PC-9 (cell line): ENCODE measurements at regions not wholly inside any gene's neighbourhood (a gene's known extent, or its start where the extent isn't known, plus 50 kb on each side); places are given as distances from the start of the nearest gene placed in this dataset.
"Not testable (repeated sequence)": the region's sequence is repeated elsewhere in the genome, so short reads cannot be mapped to it uniquely, and the experiment has no call there.

Source experiments
- BruUV-seq: library from RNA; stranded (reverse); fragments of 400-500 nt; replicated peaks from 2 replicates; lab custom pipeline; 2021; lab: Mats Ljungman, UMichigan
- CTCF ChIA-PET: fragments of 300-600 bp; sonication (Branson Sonifier 250); formaldehyde crosslinking; loops from one replicate; lab custom pipeline; 2022; ENCODE audit warnings: antibody characterized with exemption; lab: Charles Lee
- POLR2A ChIA-PET: fragments of 300-600 bp; sonication (Branson Sonifier 250); formaldehyde crosslinking; loops from one replicate; lab custom pipeline; 2022; ENCODE audit warnings: antibody characterized with exemption; ENCODE audit not compliant: unreplicated experiment; lab: Charles Lee
- DNase-seq, 2 experiments: peaks; one replicate each; pipeline versions ENCODE4 v3.0.0 to v3.0.0-alpha.2; 2015 to 2022; ENCODE audit warnings: mixed read lengths in 1 of 2
- H2AFZ ChIP-seq: fragments of 200-600 bp; sonication (generic); 2 replicates; pipeline ENCODE4 v1.8.1; 2017; ENCODE audit warnings: antibody characterized with exemption
- H3F3A ChIP-seq: fragments of 200-600 bp; sonication (generic); 2 replicates; pipeline ENCODE4 v1.8.1; 2017; ENCODE audit warnings: antibody characterized with exemption, mild to moderate bottlenecking, low read depth; ENCODE audit not compliant: insufficient read depth
- H3K27ac ChIP-seq: fragments of 200-600 bp; sonication (generic); 2 replicates; pipeline ENCODE4 v1.6.1; 2016; ENCODE audit warnings: mixed run types
- H3K27me3 ChIP-seq: fragments of 200-600 bp; sonication (generic); 2 replicates; pipeline ENCODE4 v1.6.1; 2016; ENCODE audit warnings: low read depth, mixed run types; ENCODE audit not compliant: insufficient read depth
- H3K36me3 ChIP-seq: fragments of 200-600 bp; sonication (generic); 2 replicates; pipeline ENCODE4 v1.6.1; 2016; ENCODE audit warnings: low read depth, mixed run types
- H3K4me1 ChIP-seq: fragments of 200-600 bp; sonication (generic); replicated peaks from 2 replicates; pipeline ENCODE4 v1.6.1; 2016; ENCODE audit warnings: mixed run types; ENCODE audit not compliant: insufficient read depth
- H3K4me2 ChIP-seq: fragments of 200-600 bp; sonication (generic); 2 replicates; pipeline ENCODE4 v1.6.1; 2017; ENCODE audit warnings: mixed run types
- H3K4me3 ChIP-seq: fragments of 200-600 bp; sonication (generic); 2 replicates; pipeline ENCODE4 v1.6.1; 2016; ENCODE audit warnings: mixed run types
- H3K79me2 ChIP-seq: fragments of 200-600 bp; sonication (generic); 2 replicates; pipeline ENCODE4 v1.6.1; 2017; ENCODE audit warnings: low read depth, mixed run types
- H3K9me2 ChIP-seq: fragments of 200-600 bp; sonication (generic); 2 replicates; pipeline ENCODE4 v1.8.1; 2017; ENCODE audit warnings: mild to moderate bottlenecking; ENCODE audit not compliant: insufficient read depth
- H3K9me3 ChIP-seq: fragments of 200-600 bp; sonication (generic); 2 replicates; pipeline ENCODE4 v1.8.1; 2016; ENCODE audit warnings: low read depth; ENCODE audit not compliant: insufficient read depth
- H4K20me1 ChIP-seq: fragments of 200-600 bp; sonication (generic); 2 replicates; pipeline ENCODE4 v1.8.1; 2017; ENCODE audit not compliant: insufficient read depth
- CTCF ChIP-seq: fragments of 200-600 bp; sonication (generic); conservative IDR thresholded peaks from 2 replicates; pipeline ENCODE4 v1.6.1; 2017; ENCODE audit warnings: mixed run types, antibody characterized with exemption, mild to moderate bottlenecking, moderate library complexity
- EZH2 ChIP-seq: fragments of 200-600 bp; sonication (generic); IDR thresholded peaks from 2 replicates; pipeline ENCODE4 v1.8.0; 2017; ENCODE audit warnings: antibody characterized with exemption, low read depth
- intact Hi-C: fragments of 100-400 bp; cut with micrococcal nuclease; formaldehyde crosslinking; loops from one replicate; pipeline ENCODE4 v1.10.0; 2022; ENCODE audit not compliant: unreplicated experiment

- intact Hi-C loops = no loop called here
- no peaks in the 10 kb centered on the region for H4K20me1 ChIP-seq
- POLR2A ChIA-PET = no interaction called here
Observed at GRCh38 chr4:179698321-179698720, 2256.1 kb upstream of the AGA start.

GRCh38 chr4:179709961-179710624, 2267.9 kb upstream of the AGA start:
- Histone ChIP-seq H3K27ac (no peak overlapping the region), H3K36me3 (no peaks in the 10 kb centered on the region), H3K9me2 (no peaks in the 10 kb centered on the region), H4K20me1 (no peaks in the 10 kb centered on the region), H3K4me3 (no peak overlapping the region), H3K4me2 (no peak overlapping the region), H3K4me1 (no peaks in the 10 kb centered on the region), H3K27me3 (no peaks in the 10 kb centered on the region), H3K9me3 (no peaks in the 10 kb centered on the region), H2AFZ (no peak overlapping the region), H3F3A (no peaks in the 10 kb centered on the region), H3K79me2 (no peaks in the 10 kb centered on the region)
- ChIA-PET CTCF (no interaction called here), POLR2A (no interaction called here)
- TF ChIP-seq EZH2 (no peak), CTCF (no peak)
- intact Hi-C loops = no loop called here
- no TSS peak for BruUV-seq
- DNase-seq = no peak

More at GRCh38 chr4:179698321-179698720, 2256.1 kb upstream of the AGA start:
- Histone ChIP-seq H3K4me1 (no peaks in the 10 kb centered on the region), H3K36me3 (no peaks in the 10 kb centered on the region), H3K4me2 (no peak overlapping the region), H3K9me3 (no peaks in the 10 kb centered on the region), H3K27ac (no peak overlapping the region), H3K4me3 (no peak overlapping the region), H3K27me3 (no peaks in the 10 kb centered on the region), H3K9me2 (no peaks in the 10 kb centered on the region), H3F3A (no peaks in the 10 kb centered on the region), H3K79me2 (no peaks in the 10 kb centered on the region), H2AFZ (no peak overlapping the region)
- CTCF ChIA-PET = no interaction called here
- BruUV-seq = no TSS peak
- TF ChIP-seq EZH2 (no peak), CTCF (no peak)
- DNase-seq = no peak

- intact Hi-C loops = no loop called here
- Histone ChIP-seq H4K20me1 (no peaks in the 10 kb centered on the region), H3K79me2 (no peaks in the 10 kb centered on the region), H3K9me2 (no peaks in the 10 kb centered on the region), H2AFZ (no peak overlapping the region), H3K27ac (no peak overlapping the region), H3K4me3 (no peak overlapping the region), H3K4me2 (no peak overlapping the region), H3K36me3 (no peaks in the 10 kb centered on the region), H3F3A (no peaks in the 10 kb centered on the region), H3K4me1 (no peaks in the 10 kb centered on the region), H3K9me3 (no peaks in the 10 kb centered on the region), H3K27me3 (no peaks in the 10 kb centered on the region)
- CTCF ChIA-PET = interaction anchor here (0.6 kb wide), 1 partner anchor 8 kb away, joined by 3 read pairs; no protein-coding TSS in a partner anchor
- no TSS peak for BruUV-seq
- no peak for DNase-seq
- no peak for TF ChIP-seq CTCF
- TF ChIP-seq EZH2 = no peak
- POLR2A ChIA-PET = no interaction called here
Observed at GRCh38 chr4:179719766-179720450, 2277.7 kb upstream of the AGA start.

- POLR2A ChIA-PET, H3K27me3 ChIP-seq, H3K4me3 ChIP-seq, H3F3A ChIP-seq, DNase-seq, H4K20me1 ChIP-seq, H3K27ac ChIP-seq, H3K4me2 ChIP-seq, H3K36me3 ChIP-seq, intact Hi-C loops, H2AFZ ChIP-seq, BruUV-seq, CTCF ChIA-PET, H3K9me2 ChIP-seq, H3K9me3 ChIP-seq, H3K79me2 ChIP-seq, H3K4me1 ChIP-seq: not testable (repeated sequence)
Observed at GRCh38 chr4:179726491-179726890, 2284.3 kb upstream of the AGA start.
